ENCODE measurements at regions not wholly inside any gene's neighbourhood (a gene's known extent, or its start where the extent isn't known, plus 50 kb on each side); places are given as distances from the start of the nearest gene placed in this dataset.

DNA sequence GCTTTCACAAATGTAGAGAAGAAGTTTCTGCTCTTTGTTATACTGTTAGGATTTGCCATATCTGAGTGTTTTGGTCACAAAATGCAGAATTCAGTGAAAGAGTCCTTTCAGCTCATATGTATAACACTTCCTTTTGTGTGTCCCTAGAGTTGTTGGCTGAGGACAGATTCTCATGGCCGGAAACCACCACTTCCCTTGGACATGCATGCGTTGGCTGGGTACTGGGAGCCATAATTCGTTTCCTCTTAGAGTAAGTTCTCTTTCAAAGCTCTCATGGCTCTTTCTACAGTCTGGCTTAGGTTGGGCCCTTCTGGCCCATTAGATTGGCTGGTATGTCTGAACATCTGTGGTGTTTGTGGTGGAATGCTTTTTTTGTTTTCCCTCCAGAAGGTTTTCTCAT is 298.5 kb downstream of the DIPK2A start:
- Histone ChIP-seq H3K9me3 (ENCODE audit: low read depth, low read length) (peaks cover 2% of the 10 kb centered on the region), H3K27me3 (ENCODE audit: insufficient read depth, low read length) (no peaks in the 10 kb centered on the region), H3K79me2 (ENCODE audit: insufficient read depth, low read length) (no peaks in the 10 kb centered on the region), H3K27ac (ENCODE audit: low read depth, low read length) (no peak overlapping the region), H3K4me3 (ENCODE audit: insufficient read depth, low read length) (no peak overlapping the region), H2AFZ (ENCODE audit: low read length) (no peak overlapping the region), H3K36me3 (ENCODE audit: insufficient read depth, low read length) (no peaks in the 10 kb centered on the region), H4K20me1 (ENCODE audit: insufficient read depth, low read length) (no peaks in the 10 kb centered on the region), H3K4me1 (ENCODE audit: insufficient read depth, low read length) (no peaks in the 10 kb centered on the region), H3K4me2 (ENCODE audit: insufficient read depth, low read length) (no peak overlapping the region)
- TF ChIP-seq, protein P1, sequence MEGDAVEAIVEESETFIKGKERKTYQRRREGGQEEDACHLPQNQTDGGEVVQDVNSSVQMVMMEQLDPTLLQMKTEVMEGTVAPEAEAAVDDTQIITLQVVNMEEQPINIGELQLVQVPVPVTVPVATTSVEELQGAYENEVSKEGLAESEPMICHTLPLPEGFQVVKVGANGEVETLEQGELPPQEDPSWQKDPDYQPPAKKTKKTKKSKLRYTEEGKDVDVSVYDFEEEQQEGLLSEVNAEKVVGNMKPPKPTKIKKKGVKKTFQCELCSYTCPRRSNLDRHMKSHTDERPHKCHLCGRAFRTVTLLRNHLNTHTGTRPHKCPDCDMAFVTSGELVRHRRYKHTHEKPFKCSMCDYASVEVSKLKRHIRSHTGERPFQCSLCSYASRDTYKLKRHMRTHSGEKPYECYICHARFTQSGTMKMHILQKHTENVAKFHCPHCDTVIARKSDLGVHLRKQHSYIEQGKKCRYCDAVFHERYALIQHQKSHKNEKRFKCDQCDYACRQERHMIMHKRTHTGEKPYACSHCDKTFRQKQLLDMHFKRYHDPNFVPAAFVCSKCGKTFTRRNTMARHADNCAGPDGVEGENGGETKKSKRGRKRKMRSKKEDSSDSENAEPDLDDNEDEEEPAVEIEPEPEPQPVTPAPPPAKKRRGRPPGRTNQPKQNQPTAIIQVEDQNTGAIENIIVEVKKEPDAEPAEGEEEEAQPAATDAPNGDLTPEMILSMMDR (IDR thresholded peaks at IDR 0.05; ENCODE audit: extremely low read depth, low read depth, low read length) = no peak
- no peak for DNase-seq (ENCODE audit: insufficient read length, low spot score, missing footprints)

DNA sequence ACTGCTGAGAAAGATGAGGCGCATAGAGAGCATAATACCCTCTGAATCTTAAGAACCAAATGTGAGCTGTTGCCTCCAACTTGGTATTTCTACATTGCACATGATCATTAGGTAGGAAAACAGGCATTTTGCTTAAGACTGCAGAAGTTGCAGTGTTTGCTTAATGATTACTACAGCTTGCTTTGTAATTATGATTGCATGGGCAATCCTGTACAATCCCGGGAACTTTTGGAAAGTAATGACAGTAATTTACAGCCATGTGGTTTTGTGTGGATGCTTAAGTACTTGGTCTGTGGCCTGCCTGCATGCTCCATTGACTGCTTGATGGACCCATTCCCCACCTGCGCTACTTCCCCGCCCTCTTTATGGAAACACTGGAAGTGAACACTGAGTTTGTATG is 301.1 kb downstream of the DIPK2A start:
- Histone ChIP-seq H3K4me3 (ENCODE audit: insufficient read depth, low read length) (no peak overlapping the region), H2AFZ (ENCODE audit: low read length) (no peak overlapping the region), H3K4me1 (ENCODE audit: insufficient read depth, low read length) (no peaks in the 10 kb centered on the region), H3K9me3 (ENCODE audit: low read depth, low read length) (peaks cover 2% of the 10 kb centered on the region), H3K79me2 (ENCODE audit: insufficient read depth, low read length) (no peaks in the 10 kb centered on the region), H3K4me2 (ENCODE audit: insufficient read depth, low read length) (no peak overlapping the region), H3K27ac (ENCODE audit: low read depth, low read length) (no peak overlapping the region), H3K27me3 (ENCODE audit: insufficient read depth, low read length) (no peaks in the 10 kb centered on the region), H3K36me3 (ENCODE audit: insufficient read depth, low read length) (no peaks in the 10 kb centered on the region), H4K20me1 (ENCODE audit: insufficient read depth, low read length) (no peaks in the 10 kb centered on the region)
- TF ChIP-seq, protein P1 (IDR thresholded peaks at IDR 0.05; ENCODE audit: extremely low read depth, low read depth, low read length) = no peak
- DNase-seq (ENCODE audit: insufficient read length, low spot score, missing footprints) = no peak

DNA sequence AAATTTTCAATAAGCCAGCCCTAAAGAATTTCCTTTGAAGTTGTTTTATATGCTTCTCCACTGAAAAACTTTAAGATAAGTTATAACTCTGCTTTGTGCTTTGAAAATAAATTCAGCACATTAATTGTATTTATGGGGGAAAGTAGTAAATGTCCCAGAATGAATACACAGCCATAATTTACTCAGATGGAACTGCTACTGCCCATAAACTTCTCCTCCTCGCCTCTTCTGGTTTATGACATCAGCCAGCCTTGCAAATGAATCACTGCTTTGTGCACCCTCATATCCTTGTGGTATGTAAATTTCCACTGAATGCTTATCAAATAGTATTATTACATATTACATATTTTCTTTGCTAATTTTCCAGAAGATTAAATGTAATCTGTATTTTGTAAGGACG is 302.0 kb downstream of the DIPK2A start:
- no peak for DNase-seq (ENCODE audit: insufficient read length, low spot score, missing footprints)
- no peak overlapping the region for H3K4me2 ChIP-seq (ENCODE audit: insufficient read depth, low read length)
- H3K4me1 ChIP-seq (ENCODE audit: insufficient read depth, low read length) = no peaks in the 10 kb centered on the region
- H3K27me3 ChIP-seq (ENCODE audit: insufficient read depth, low read length) = no peaks in the 10 kb centered on the region
- H4K20me1 ChIP-seq (ENCODE audit: insufficient read depth, low read length) = no peaks in the 10 kb centered on the region
- H3K9me3 ChIP-seq (ENCODE audit: low read depth, low read length) = peaks cover 2% of the 10 kb centered on the region
- TF ChIP-seq, protein P1 (IDR thresholded peaks at IDR 0.05; ENCODE audit: extremely low read depth, low read depth, low read length) = no peak
- no peaks in the 10 kb centered on the region for H3K79me2 ChIP-seq (ENCODE audit: insufficient read depth, low read length)
- no peak overlapping the region for H2AFZ ChIP-seq (ENCODE audit: low read length)
- H3K4me3 ChIP-seq (ENCODE audit: insufficient read depth, low read length) = no peak overlapping the region
- H3K36me3 ChIP-seq (ENCODE audit: insufficient read depth, low read length) = no peaks in the 10 kb centered on the region
- H3K27ac ChIP-seq (ENCODE audit: low read depth, low read length) = no peak overlapping the region

DNA sequence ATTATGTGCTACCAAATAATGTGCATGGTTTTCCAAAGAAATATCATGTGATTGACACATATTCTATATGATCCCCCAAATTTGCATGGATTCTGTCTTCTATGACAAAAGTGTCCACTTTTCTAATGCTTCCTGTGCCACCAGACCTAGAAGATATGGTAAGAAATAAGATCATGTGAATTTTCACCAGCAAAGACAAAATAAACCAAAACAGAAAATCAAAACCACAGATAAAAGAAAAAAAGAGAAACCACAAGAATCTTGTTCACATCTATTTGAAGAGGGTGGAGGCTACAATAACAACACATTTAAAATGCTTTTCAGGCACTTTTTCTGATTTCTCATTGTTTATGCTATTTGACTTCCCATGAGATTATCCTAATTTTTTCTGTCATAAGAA is 303.4 kb downstream of the DIPK2A start:
- Histone ChIP-seq H4K20me1 (ENCODE audit: insufficient read depth, low read length) (no peaks in the 10 kb centered on the region), H3K4me2 (ENCODE audit: insufficient read depth, low read length) (no peak overlapping the region), H3K27ac (ENCODE audit: low read depth, low read length) (no peak overlapping the region), H2AFZ (ENCODE audit: low read length) (no peak overlapping the region), H3K27me3 (ENCODE audit: insufficient read depth, low read length) (no peaks in the 10 kb centered on the region), H3K4me3 (ENCODE audit: insufficient read depth, low read length) (no peak overlapping the region), H3K4me1 (ENCODE audit: insufficient read depth, low read length) (no peaks in the 10 kb centered on the region), H3K36me3 (ENCODE audit: insufficient read depth, low read length) (no peaks in the 10 kb centered on the region), H3K9me3 (ENCODE audit: low read depth, low read length) (peaks cover 2% of the 10 kb centered on the region), H3K79me2 (ENCODE audit: insufficient read depth, low read length) (no peaks in the 10 kb centered on the region)
- no peak for DNase-seq (ENCODE audit: insufficient read length, low spot score, missing footprints)
- TF ChIP-seq, protein P1 (IDR thresholded peaks at IDR 0.05; ENCODE audit: extremely low read depth, low read depth, low read length) = no peak

All from osteoblast (primary cell).